Frontal cortex (tissue), 3 donors: ENCODE measurements at regions not wholly inside any gene's neighbourhood (a gene's known extent, or its start where the extent isn't known, plus 50 kb on each side); places are given as distances from the start of the nearest gene placed in this dataset.
"Not testable (repeated sequence)": the region's sequence is repeated elsewhere in the genome, so short reads cannot be mapped to it uniquely, and the experiment has no call there.

Experiments
- DNase-seq, 2 donors: peaks; one replicate each; pipeline ENCODE4 v3.0.0; 2012; ENCODE audit warnings: low spot score in 2 of 2
- FAIRE-seq: peaks from 2 replicates; lab custom pipeline; 2012; peaks lifted over from hg19 to GRCh38; lab: Jason Lieb, UNC
- donor health status: control.
- donor health status: control.
- donor health status: control.

GRCh38 chr5:115751176-115751575 lies 65.3 kb downstream of the CDO1 start:
- FAIRE-seq (no peak), DNase-seq (no peak)

- FAIRE-seq (no peak), DNase-seq (no peak)
Observed at GRCh38 chr5:115749016-115749415, 67.4 kb downstream of the CDO1 start.

- FAIRE-seq, DNase-seq: not testable (repeated sequence)
Observed at GRCh38 chr5:115739245-115739644, 77.2 kb downstream of the CDO1 start.

GRCh38 chr5:115738830-115739229 lies 77.6 kb downstream of the CDO1 start:
- FAIRE-seq = no peak
- DNase-seq = no peak

GRCh38 chr5:115737452-115737851 lies 79.0 kb downstream of the CDO1 start:
- FAIRE-seq = no peak

GRCh38 chr5:115736690-115737005 lies 79.8 kb downstream of the CDO1 start:
- DNase-seq (no peak), FAIRE-seq (no peak)

More at GRCh38 chr5:115737452-115737851, 79.0 kb downstream of the CDO1 start:
- no peak for DNase-seq

GRCh38 chr5:115736004-115736689 lies 80.3 kb downstream of the CDO1 start:
- FAIRE-seq (no peak), DNase-seq (no peak)

GRCh38 chr5:115735108-115735998 lies 81.1 kb downstream of the CDO1 start:
- DNase-seq (no peak), FAIRE-seq (no peak)

GRCh38 chr5:115733607-115734006 lies 82.9 kb downstream of the CDO1 start:
- DNase-seq (no peak), FAIRE-seq (no peak)

GRCh38 chr5:115732026-115732425 lies 84.4 kb downstream of the CDO1 start:
- FAIRE-seq = no peak
- no peak for DNase-seq

GRCh38 chr5:115725522-115725921 lies 90.9 kb downstream of the CDO1 start:
- DNase-seq = no peak
- FAIRE-seq = no peak

GRCh38 chr5:115723220-115723619 lies 93.2 kb downstream of the CDO1 start:
- DNase-seq = no peak
- no peak for FAIRE-seq

- FAIRE-seq (no peak), DNase-seq (no peak)
Observed at GRCh38 chr5:115720888-115721287, 95.1 kb upstream of the TMED7 start.

GRCh38 chr5:115718927-115719326 lies 93.1 kb upstream of the TMED7 start:
- DNase-seq = no peak
- no peak for FAIRE-seq

GRCh38 chr5:115713408-115713807 lies 87.6 kb upstream of the TMED7 start:
- no peak for FAIRE-seq

GRCh38 chr5:115709585-115709984 lies 83.7 kb upstream of the TMED7 start:
- FAIRE-seq (no peak), DNase-seq (no peak)

More at GRCh38 chr5:115713408-115713807, 87.6 kb upstream of the TMED7 start:
- DNase-seq = no peak

GRCh38 chr5:115708819-115709477 lies 83.1 kb upstream of the TMED7 start:
- DNase-seq (no peak), FAIRE-seq (no peak)

- no peak for FAIRE-seq
- no peak for DNase-seq
Observed at GRCh38 chr5:115703514-115703913, 77.7 kb upstream of the TMED7 start.

GRCh38 chr5:115702025-115702424 lies 76.2 kb upstream of the TMED7 start:
- FAIRE-seq (no peak), DNase-seq (no peak)

GRCh38 chr5:115699967-115700366 lies 74.1 kb upstream of the TMED7 start:
- DNase-seq = no peak
- FAIRE-seq = no peak

GRCh38 chr5:115696141-115696650 lies 70.4 kb upstream of the TMED7 start:
- FAIRE-seq = no peak
- no peak for DNase-seq
